Activated naive CD8-positive, alpha-beta T cell treated with anti-CD3 and anti-CD28 coated beads, Interleukin-2, amount 50 U/mL, for 24 hours (primary cell): ENCODE measurements at regions not wholly inside any gene's neighbourhood (a gene's known extent, or its start where the extent isn't known, plus 50 kb on each side); places are given as distances from the start of the nearest gene placed in this dataset.

Experiments used
- ATAC-seq: fragments of 150-1000 bp; cut with Tn5 transposase; one replicate; pipeline ENCODE4 v1.10.0; 2021
- DNase-seq: peaks from one replicate; pipeline ENCODE4 v3.0.0; 2021
- H3K27ac Mint-ChIP-seq: one replicate; pipeline ENCODE4 v1.8.0; 2021; ENCODE audit warnings: mild to moderate bottlenecking, mixed read lengths
- H3K27me3 Mint-ChIP-seq: one replicate; pipeline ENCODE4 v1.8.0; 2021; ENCODE audit warnings: mixed read lengths
- H3K36me3 Mint-ChIP-seq: one replicate; pipeline ENCODE4 v1.8.0; 2021; ENCODE audit warnings: low read depth, mixed read lengths
- H3K4me1 Mint-ChIP-seq: one replicate; pipeline ENCODE4 v1.8.0; 2021; ENCODE audit warnings: mixed read lengths
- H3K4me3 Mint-ChIP-seq: one replicate; pipeline ENCODE4 v1.8.0; 2021; ENCODE audit warnings: mild to moderate bottlenecking, moderate library complexity, mixed read lengths
- H3K9me3 Mint-ChIP-seq: one replicate; pipeline ENCODE4 v1.8.0; 2021; ENCODE audit warnings: mixed read lengths

- DNase-seq: no peak
- no peaks in the 10 kb centered on the region for H3K4me1 Mint-ChIP-seq
- H3K4me3 Mint-ChIP-seq: no peak overlapping the region
- H3K36me3 Mint-ChIP-seq: no peaks in the 10 kb centered on the region
- peaks cover 5% of the 10 kb centered on the region for H3K9me3 Mint-ChIP-seq
- H3K27ac Mint-ChIP-seq: no peak overlapping the region
- H3K27me3 Mint-ChIP-seq: peaks cover 3% of the 10 kb centered on the region
- ATAC-seq: no peak
Measured at GRCh38 chr5:6236170-6236793, 142.1 kb downstream of the MED10 start.

DNA sequence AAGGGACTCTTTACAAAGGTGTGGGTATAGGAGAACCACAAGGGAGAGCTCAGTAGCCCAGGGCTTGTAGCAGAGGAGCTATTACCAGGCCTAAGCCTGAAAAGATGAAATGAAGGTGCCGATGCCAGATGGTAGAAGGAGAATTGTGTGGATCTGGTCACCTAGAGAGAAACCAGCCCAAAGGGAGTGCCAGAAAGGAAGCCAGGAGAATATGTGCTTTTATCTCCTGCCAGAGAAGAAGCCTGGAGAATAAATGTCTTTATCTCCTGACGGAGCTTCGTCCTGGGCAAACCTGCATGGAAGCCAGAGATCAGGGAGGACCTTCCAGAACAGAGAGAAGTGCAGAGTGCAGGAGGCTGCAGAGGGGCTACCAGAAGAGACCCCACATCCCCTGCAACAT lies 142.6 kb downstream of the MED10 start:
- Mint-ChIP-seq H3K36me3 (no peaks in the 10 kb centered on the region), H3K27ac (no peak overlapping the region), H3K4me3 (no peak overlapping the region), H3K9me3 (peaks cover under 1% of the 10 kb centered on the region), H3K27me3 (peaks cover 3% of the 10 kb centered on the region), H3K4me1 (no peaks in the 10 kb centered on the region)
- no peak for ATAC-seq
- no peak for DNase-seq

- peaks cover 7% of the 10 kb centered on the region for H3K27me3 Mint-ChIP-seq
- no peaks in the 10 kb centered on the region for H3K4me1 Mint-ChIP-seq
- ATAC-seq (no peak), DNase-seq (no peak)
- H3K4me3 Mint-ChIP-seq: no peak overlapping the region
- no peaks in the 10 kb centered on the region for H3K9me3 Mint-ChIP-seq
- no peaks in the 10 kb centered on the region for H3K36me3 Mint-ChIP-seq
- H3K27ac Mint-ChIP-seq: no peak overlapping the region
Measured at GRCh38 chr5:6228257-6229250, 149.8 kb downstream of the MED10 start.

DNA sequence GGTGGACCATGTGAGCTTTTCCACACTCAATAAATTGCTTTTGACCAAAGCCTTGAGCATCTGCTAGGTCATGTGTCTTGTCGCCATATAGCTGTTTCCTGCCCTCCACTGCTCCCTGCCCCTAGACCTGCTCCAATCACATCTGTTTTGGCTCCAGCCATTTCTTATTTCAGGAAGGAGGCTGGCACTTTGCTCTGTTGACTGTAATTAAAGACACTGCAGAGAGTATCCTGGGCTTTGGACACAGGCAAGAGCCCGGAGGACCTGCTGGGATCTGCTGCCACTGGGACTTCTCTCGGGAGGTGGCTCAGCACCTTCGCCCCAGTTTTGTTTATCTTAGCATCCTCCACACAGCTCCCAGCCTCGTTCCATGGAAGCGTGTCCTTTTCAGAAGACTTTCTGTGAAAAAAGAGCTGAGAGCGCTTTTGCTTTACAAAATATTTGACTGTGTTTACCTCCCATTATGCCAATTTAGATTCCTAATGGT lies 153.2 kb downstream of the MED10 start:
- H3K27ac Mint-ChIP-seq: no peak overlapping the region
- no peak for ATAC-seq
- no peaks in the 10 kb centered on the region for H3K4me1 Mint-ChIP-seq
- no peaks in the 10 kb centered on the region for H3K36me3 Mint-ChIP-seq
- no peaks in the 10 kb centered on the region for H3K9me3 Mint-ChIP-seq
- no peak for DNase-seq
- no peak overlapping the region for H3K4me3 Mint-ChIP-seq
- peaks cover 4% of the 10 kb centered on the region for H3K27me3 Mint-ChIP-seq

GRCh38 chr5:6224406-6224805 lies 153.9 kb downstream of the MED10 start:
- ATAC-seq (no peak), DNase-seq (no peak)
- Mint-ChIP-seq H3K4me1 (no peaks in the 10 kb centered on the region), H3K27ac (no peak overlapping the region), H3K36me3 (no peaks in the 10 kb centered on the region), H3K4me3 (no peak overlapping the region), H3K9me3 (no peaks in the 10 kb centered on the region), H3K27me3 (peaks cover 4% of the 10 kb centered on the region)

DNA sequence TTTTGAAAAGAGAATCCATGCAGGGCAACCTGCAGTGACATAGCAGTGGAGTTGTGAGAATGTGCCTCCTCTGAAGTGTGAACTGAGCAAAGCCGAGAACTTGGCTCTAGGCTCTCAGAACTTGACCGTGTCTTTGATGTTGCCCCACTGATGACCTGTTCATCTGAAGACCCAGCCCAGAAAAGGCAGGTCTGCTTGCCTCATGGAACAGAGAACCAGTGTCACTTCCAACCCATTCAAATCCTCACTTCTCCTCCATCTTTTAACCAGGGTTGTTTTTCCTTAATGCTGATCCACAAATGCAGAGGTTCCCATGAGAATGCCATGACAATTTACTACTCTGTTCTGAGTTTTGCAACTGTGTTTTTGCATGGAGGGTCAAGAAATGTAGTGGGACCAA lies 155.4 kb downstream of the MED10 start:
- Mint-ChIP-seq H3K9me3 (no peaks in the 10 kb centered on the region), H3K27me3 (peaks cover 3% of the 10 kb centered on the region), H3K4me3 (no peak overlapping the region), H3K4me1 (no peaks in the 10 kb centered on the region), H3K27ac (no peak overlapping the region), H3K36me3 (no peaks in the 10 kb centered on the region)
- DNase-seq (no peak), ATAC-seq (no peak)

- Mint-ChIP-seq H3K4me1 (no peaks in the 10 kb centered on the region), H3K9me3 (no peaks in the 10 kb centered on the region), H3K36me3 (no peaks in the 10 kb centered on the region), H3K27ac (no peak overlapping the region), H3K27me3 (no peaks in the 10 kb centered on the region), H3K4me3 (no peak overlapping the region)
- no peak for DNase-seq
- peak; percentile 24 for ATAC-seq
Measured at GRCh38 chr5:6222121-6222520, 156.2 kb downstream of the MED10 start.

DNA sequence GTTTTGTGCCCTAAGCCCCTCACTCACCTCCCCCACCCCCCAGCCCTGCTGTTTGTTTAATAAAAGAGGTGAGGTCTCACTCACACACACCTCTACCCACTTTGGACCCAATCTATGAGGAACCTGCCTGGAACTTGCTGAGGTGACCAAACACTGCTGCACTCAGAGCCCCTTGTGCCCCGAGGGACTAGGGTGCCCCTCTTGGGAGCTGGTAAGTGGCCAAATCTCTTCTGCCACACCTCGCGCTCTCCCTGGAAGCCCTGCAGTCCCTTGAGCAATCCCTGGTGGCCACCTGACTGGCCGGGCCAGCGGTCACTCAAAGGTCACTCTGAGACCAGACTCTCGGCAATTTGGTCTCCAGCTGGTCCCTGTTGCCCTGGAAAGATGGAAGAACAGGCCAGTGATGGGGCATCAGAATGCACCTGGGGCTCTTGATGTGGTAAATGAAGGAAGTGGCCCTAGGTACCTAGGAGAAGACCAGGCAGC lies 157.2 kb downstream of the MED10 start:
- no peak overlapping the region for H3K4me3 Mint-ChIP-seq
- H3K36me3 Mint-ChIP-seq: no peaks in the 10 kb centered on the region
- no peak for DNase-seq
- no peaks in the 10 kb centered on the region for H3K27me3 Mint-ChIP-seq
- H3K9me3 Mint-ChIP-seq: no peaks in the 10 kb centered on the region
- H3K27ac Mint-ChIP-seq: no peak overlapping the region
- no peaks in the 10 kb centered on the region for H3K4me1 Mint-ChIP-seq
- no peak for ATAC-seq

DNA sequence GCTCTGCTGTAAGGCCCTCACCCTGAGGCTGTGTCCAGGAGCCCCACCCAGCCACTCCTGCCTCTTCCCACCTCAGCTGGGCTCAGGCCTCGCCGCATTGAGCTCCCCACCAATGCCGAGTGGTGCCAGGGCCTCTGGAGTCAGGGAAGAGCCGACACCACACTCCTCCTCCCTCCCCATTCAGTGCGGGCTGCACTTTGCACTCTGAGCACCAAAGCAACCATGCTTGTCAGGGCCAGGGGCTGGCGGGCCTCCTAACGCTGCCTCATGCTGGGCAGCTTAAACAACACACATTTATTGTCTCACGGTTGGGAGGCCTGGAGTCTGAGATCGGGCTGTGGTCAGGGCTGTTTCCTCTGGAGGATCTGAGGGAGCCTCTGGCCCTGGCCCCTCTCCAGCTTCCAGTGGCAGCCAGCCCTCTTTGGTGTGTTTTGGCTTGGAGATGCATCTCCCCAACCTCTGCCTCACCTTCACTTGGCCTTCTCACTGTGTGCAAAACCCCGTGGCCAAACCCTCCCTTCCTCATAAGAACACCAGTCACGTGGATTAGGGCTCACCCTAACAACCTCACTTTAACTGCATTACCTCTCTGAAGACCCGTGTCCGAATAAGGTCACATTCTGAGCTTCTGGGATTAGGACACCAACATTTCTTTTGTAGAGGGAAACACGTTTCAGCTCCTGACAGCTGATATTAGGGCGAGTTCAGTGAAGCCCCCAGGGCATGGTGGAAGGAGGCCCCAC lies 157.8 kb downstream of the MED10 start:
- Mint-ChIP-seq H3K9me3 (no peaks in the 10 kb centered on the region), H3K4me1 (no peaks in the 10 kb centered on the region), H3K27me3 (no peaks in the 10 kb centered on the region), H3K4me3 (no peak overlapping the region), H3K27ac (no peak overlapping the region), H3K36me3 (no peaks in the 10 kb centered on the region)
- ATAC-seq (no peak), DNase-seq (no peak)

GRCh38 chr5:6218517-6218916 lies 159.8 kb downstream of the MED10 start:
- H3K4me3 Mint-ChIP-seq: no peak overlapping the region
- no peaks in the 10 kb centered on the region for H3K4me1 Mint-ChIP-seq
- no peak overlapping the region for H3K27ac Mint-ChIP-seq
- no peaks in the 10 kb centered on the region for H3K27me3 Mint-ChIP-seq
- no peaks in the 10 kb centered on the region for H3K36me3 Mint-ChIP-seq
- no peak for ATAC-seq
- DNase-seq: no peak
- no peaks in the 10 kb centered on the region for H3K9me3 Mint-ChIP-seq

DNA sequence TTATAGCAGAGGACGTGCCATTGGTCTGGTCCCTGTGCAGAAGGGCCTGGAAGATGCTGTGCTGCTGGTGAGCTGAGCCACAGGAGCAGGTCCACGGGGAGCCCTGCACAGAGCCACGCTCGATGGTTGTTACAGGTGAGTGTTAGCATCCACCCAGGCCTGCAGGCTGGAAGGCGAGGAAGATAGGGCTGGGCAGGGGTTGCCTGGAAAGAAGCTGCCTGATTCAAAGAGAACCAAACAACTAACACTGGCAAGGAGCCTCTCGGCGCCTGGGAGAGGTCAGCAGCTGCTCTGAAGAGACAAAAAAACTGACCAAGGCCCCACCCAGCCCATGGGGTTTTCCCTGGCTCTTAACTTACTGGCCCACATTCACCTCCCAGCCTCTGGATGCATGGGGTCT lies 160.2 kb downstream of the MED10 start:
- no peaks in the 10 kb centered on the region for H3K9me3 Mint-ChIP-seq
- no peaks in the 10 kb centered on the region for H3K27me3 Mint-ChIP-seq
- no peak for DNase-seq
- H3K36me3 Mint-ChIP-seq: no peaks in the 10 kb centered on the region
- H3K4me1 Mint-ChIP-seq: no peaks in the 10 kb centered on the region
- ATAC-seq: no peak
- H3K4me3 Mint-ChIP-seq: no peak overlapping the region
- H3K27ac Mint-ChIP-seq: no peak overlapping the region

- H3K9me3 Mint-ChIP-seq: peaks cover 4% of the 10 kb centered on the region
- no peaks in the 10 kb centered on the region for H3K27me3 Mint-ChIP-seq
- no peak overlapping the region for H3K4me3 Mint-ChIP-seq
- no peak overlapping the region for H3K27ac Mint-ChIP-seq
- H3K4me1 Mint-ChIP-seq: no peaks in the 10 kb centered on the region
- no peaks in the 10 kb centered on the region for H3K36me3 Mint-ChIP-seq
- no peak for ATAC-seq
- DNase-seq: no peak
Measured at GRCh38 chr5:6216471-6217075, 161.8 kb downstream of the MED10 start.

- no peaks in the 10 kb centered on the region for H3K27me3 Mint-ChIP-seq
- no peak overlapping the region for H3K27ac Mint-ChIP-seq
- no peak for ATAC-seq
Measured at GRCh38 chr5:6215891-6216290, 162.5 kb downstream of the MED10 start.

DNA sequence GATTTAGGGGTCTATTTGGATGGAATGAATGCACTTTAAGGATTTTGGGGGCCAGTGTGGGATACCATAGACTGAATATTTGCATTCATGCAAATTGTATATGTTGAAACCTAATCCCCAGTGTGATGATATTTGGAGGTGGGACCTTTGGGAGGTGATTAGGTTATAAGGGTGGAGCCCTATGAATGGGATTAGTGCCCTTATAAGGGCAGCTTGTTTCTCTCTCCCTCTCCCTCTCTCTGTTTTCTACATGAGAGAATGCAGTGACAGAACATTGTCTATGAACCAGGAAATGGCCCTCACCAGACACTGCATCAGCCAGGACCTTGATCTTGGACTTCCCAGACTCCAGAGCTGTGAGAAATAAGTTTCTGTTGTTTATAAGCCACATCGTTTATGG lies 166.1 kb downstream of the MED10 start:
- no peak for ATAC-seq
- Mint-ChIP-seq H3K9me3 (peaks cover 4% of the 10 kb centered on the region), H3K36me3 (no peaks in the 10 kb centered on the region), H3K27me3 (no peaks in the 10 kb centered on the region), H3K27ac (no peak overlapping the region), H3K4me3 (no peak overlapping the region), H3K4me1 (no peaks in the 10 kb centered on the region)
- DNase-seq: no peak

More at GRCh38 chr5:6215891-6216290, 162.5 kb downstream of the MED10 start:
- no peaks in the 10 kb centered on the region for H3K36me3 Mint-ChIP-seq
- DNase-seq: no peak
- H3K4me1 Mint-ChIP-seq: no peaks in the 10 kb centered on the region
- peaks cover 4% of the 10 kb centered on the region for H3K9me3 Mint-ChIP-seq
- H3K4me3 Mint-ChIP-seq: no peak overlapping the region
